GM18498 (cell line): ENCODE measurements at regions not wholly inside any gene's neighbourhood (a gene's known extent, or its start where the extent isn't known, plus 50 kb on each side); places are given as distances from the start of the nearest gene placed in this dataset.
"Not testable (repeated sequence)": the region's sequence is repeated elsewhere in the genome, so short reads cannot be mapped to it uniquely, and the experiment has no call there.

ENCODE experiments used
- ATAC-seq: cut with Tn5 transposase; IDR thresholded peaks from one replicate; pipeline ENCODE4 v1.9.1; 2021; ENCODE audit warnings: mild to moderate bottlenecking, moderate library complexity; ENCODE audit not compliant: unreplicated experiment

- ATAC-seq, result no peak
Observed at GRCh38 chr4:159410076-159410777, 307.3 kb downstream of the RAPGEF2 start.

DNA sequence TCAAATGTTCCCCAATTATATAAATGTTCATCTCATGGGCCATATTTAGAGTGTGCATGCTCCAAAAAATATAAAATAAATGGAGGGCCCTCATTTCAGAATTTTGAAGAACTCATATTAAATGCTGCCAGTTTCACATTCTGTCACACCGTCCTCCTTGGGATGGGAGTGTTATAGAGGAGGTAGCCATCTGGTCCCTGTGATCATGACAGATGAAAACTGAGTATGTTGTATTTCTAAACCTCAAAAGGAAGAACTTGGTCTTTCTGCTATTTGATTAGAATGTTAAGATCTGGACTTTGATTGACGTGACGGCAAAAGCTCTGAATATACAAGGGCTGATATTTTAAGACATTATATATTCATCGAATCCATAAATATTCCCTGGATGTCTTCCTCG lies 308.0 kb downstream of the RAPGEF2 start:
- no peak for ATAC-seq

- ATAC-seq, result no peak
Observed at GRCh38 chr4:159413306-159413943, 310.5 kb downstream of the RAPGEF2 start.

DNA sequence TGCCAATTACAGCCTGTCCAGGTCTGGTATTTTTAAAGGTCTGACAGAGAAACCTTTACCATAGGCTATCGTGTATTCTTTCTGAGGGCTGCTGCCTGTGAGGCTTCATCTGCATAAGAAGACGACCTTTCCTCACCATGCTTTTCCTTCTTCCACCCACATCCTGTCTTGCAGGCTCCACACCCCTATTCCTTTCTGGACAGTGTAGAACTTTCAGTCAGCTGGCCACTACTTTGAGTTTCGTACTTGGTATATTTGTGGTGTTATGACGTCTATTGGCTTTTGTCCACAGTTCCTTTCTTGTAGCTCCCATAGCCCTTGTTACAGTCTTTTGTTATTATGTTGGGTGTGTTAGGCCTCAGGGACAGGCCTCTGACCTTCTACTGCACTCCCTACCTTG lies 311.4 kb downstream of the RAPGEF2 start:
- ATAC-seq, result no peak

GRCh38 chr4:159416073-159416472 lies 313.2 kb downstream of the RAPGEF2 start:
- no peak for ATAC-seq

GRCh38 chr4:159416996-159417395 lies 314.1 kb downstream of the RAPGEF2 start:
- ATAC-seq, result no peak

- no peak for ATAC-seq
Observed at GRCh38 chr4:159420162-159421057, 317.5 kb downstream of the RAPGEF2 start.

GRCh38 chr4:159421058-159421419 lies 318.2 kb downstream of the RAPGEF2 start:
- ATAC-seq, result not testable (repeated sequence)

- no peak for ATAC-seq
Observed at GRCh38 chr4:159422019-159422418, 319.1 kb downstream of the RAPGEF2 start.

DNA sequence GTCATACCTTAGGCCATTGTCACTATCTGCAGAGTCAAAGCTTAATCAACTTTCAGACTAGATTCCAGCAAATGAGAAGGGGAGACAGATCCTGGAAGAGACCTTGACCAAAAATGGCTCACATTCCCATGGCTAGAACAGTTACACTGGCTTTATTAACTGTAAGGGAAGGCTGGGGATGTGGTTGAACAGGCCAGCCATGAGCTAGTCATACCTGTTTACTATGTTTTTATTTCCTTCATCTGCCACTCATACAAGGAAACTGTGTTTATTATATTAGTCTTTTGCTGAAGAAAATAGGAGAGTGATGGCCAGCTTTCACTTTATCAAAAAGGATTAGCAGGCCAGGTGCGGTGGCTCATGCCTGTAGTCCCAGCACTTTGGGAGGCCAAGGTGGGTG lies 319.7 kb downstream of the RAPGEF2 start:
- no peak for ATAC-seq

DNA sequence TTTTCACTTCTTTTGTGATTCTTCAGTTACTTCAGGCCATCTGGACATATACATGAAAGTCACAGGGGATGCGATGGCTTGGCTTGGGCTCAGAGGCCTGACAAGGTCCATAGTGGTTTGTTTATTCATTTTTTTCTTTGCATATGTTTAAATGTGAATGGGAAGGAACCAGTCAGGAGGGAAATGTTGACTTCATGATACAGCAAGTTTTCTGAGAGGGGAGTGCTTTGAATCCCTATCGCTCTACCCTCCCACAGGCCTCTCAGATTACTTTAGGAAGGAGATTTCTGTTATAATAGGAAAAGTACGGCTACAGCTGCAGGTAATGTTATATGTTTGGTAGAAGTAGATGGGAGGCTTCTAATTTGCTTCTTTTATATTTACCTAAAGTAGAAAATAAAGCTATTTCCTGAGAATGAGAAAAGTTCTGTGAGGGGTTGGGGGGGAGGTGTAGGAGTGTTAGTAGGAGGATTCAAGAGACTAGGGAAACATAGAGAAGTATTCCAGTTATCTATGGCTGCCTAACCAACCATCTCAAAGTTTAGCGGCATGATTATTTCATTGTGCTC lies 322.9 kb downstream of the RAPGEF2 start:
- ATAC-seq, result no peak

DNA sequence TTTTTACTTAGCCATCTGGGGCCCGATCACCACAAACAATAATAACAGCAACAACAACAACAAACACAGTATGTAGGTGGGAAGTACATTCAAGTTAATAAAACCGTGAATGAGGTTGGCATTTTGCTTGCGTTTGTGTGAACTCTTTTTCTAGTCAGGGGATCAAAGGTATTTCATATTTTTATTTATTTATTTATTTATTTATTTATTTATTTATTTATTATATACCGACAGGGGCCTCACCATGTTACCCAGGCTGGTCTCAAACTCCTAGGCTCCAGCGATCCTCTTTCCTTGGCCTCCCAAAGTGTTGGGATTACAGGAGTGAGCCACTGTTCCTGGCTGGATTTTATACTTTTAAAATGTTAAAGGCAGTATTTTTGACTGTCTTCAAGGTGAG lies 325.4 kb downstream of the RAPGEF2 start:
- no peak for ATAC-seq

DNA sequence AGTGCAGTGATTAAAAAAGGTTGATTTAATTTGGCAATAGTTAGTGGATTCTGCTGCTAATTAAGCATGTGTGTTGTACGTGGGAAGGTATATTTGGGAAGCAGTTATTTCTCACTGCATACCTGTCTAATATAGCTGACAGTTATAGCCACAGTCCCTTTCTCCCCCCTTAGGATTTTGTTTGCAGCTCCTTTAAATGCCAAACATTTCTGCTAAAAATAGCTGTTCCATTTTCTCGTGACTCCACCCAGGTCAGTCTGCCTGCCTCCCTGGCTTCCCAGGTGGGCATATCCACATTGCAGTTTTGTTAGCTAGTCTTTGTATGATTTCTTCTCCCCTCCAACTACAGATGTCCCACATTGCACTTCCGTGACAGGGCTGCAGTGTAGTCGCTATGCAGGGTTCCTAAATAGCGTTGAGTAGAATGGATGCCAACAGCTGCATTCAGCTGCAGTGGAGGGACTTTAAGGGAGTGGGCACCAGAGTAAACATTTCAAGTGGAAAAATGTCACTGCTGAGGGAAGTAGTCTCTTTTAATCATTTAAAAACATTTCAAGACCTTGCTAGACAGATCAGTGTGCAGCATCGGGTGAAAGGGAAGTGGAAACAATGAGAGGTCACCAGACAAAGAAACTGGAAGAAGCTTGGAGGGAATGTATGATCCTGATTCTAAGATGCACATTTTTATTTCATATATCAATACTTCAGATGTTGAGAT lies 326.3 kb downstream of the RAPGEF2 start:
- ATAC-seq, result peak; percentile 39

DNA sequence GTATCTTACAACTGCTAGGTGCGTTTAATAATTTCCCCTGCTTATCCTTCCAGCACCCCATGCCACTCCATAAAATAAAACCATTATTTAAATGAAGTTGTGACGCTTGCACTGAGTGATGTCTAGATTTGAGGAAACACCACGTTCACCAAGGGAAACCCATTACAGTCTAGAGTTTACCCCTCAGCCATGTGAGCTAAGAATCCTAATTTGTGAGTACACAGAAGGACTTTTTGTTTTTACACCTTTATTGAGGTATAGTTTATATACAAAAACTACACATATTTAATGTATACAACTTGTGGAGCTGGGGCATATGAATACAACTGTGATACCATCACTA lies 326.8 kb downstream of the RAPGEF2 start:
- peak; percentile 36 for ATAC-seq

DNA sequence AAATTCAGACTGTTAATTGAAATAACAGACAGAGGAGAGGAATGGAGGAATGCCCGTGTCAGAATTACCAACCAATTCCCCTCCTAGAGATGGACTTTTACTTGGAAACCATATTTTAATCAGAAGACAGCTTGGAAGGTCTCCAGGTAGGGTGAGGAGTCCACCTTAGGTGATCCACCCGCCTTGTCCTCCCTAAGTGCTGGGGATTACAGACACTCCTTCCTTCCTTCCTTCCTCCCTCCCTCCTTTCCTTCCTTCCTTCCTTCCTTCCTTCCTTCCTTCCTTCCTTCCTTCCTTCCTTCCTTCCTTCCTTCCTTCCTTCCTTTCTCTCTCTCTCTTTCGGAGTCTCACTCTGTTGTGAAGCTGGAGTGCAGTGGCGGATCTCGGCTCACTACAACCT lies 328.0 kb downstream of the RAPGEF2 start:
- no peak for ATAC-seq

DNA sequence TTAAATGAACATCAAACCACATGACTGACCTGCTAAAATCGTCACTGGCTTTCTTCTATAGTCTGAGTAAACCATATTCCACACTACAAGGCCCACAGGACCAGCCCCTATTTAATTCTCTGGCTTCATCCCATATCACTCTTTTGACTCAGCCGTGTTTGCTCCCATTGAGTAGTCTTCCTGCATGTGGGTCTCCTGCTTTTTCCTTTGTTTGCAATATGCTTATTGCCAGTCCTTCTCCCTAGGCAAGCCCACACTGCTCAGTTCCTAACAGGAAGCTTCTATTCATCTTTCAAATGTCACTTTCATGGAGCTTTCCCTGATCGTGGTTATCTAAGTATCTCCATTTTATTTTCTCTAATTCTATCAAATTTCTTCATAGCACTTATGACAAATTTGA lies 329.6 kb downstream of the RAPGEF2 start:
- ATAC-seq, result no peak

DNA sequence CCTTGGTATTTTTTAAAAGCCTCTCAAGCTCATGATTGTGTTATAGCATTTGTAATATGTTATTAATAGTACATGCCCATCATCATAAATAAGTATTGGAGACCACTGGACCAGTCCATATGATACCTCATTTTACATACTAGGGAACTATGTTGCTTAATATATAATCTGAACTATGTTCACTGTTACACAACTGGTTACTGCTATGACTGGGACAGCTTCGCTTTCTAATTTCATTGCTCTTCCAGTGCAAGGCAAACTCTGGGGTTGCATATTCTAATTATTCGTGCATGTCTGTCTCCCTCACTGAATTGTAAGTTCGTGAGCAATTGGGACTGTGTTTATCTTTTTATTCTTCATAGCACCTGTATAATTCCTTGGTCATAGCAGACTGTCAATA lies 330.5 kb downstream of the RAPGEF2 start:
- no peak for ATAC-seq

DNA sequence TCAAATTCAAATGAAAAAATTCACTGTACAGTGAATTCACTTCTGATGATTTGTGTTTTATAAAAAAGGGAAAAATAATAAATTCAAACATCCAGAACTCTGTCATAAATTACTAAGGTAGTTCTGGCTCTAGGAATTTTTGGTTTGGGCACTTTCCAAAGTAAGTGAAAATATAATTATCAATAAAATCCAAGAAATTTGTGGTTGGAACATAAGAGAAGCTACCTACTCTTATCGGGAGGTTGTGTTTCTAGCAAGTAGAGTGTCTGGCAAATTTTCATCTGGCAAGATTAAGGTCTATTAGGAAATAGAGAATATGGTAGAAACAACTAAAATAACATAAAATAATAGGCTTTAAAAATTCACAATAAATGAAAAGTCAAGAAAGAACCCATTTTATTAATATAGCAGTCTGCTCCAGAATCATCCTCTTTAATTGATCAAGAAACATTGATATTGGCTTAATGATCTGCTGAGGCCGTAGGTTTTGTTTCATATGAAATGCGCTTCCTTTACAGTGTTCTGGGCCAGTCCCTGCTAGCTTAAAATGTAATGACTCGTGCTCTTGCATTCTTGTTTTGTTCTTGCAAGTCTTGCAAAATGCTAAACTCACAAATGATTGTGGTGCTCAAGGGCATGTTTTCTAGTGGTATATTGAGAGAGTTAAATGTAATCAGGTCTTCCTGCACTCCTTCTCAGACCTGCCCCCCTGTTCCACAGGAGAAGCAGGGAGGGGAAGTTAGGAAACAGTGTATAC lies 331.4 kb downstream of the RAPGEF2 start:
- ATAC-seq, result no peak

- ATAC-seq, result no peak
Observed at GRCh38 chr4:159434871-159435241, 332.0 kb downstream of the RAPGEF2 start.

DNA sequence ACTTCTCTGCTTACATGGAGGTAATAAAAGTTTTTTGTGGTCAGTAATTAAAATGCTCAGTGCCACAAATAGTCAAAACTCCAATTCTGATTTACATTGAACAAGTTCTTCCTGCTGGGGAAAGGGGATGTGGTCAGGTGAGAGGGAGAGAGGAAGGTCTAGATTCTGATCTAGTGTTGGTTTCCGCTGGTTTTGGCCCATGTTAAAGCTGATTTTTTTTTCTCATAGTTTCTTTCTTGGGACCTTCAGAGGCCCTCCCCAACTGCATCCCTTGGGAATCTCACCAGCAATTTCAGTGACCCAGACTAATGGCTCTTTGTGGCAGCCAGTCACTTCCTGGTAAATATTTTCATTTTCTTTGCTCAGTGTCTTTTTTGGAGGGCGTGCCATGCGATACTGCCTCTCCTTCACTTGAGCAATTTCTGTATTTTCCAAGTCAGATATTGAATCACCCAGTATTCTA lies 332.7 kb downstream of the RAPGEF2 start:
- peak; percentile 56 for ATAC-seq
